HG03139 (cell line): ENCODE measurements at regions not wholly inside any gene's neighbourhood (a gene's known extent, or its start where the extent isn't known, plus 50 kb on each side); places are given as distances from the start of the nearest gene placed in this dataset.
"Not testable (repeated sequence)": the region's sequence is repeated elsewhere in the genome, so short reads cannot be mapped to it uniquely, and the experiment has no call there.

ENCODE experiments used
- ATAC-seq: cut with Tn5 transposase; IDR thresholded peaks from one replicate; pipeline ENCODE4 v1.9.1; 2021; ENCODE audit not compliant: unreplicated experiment

DNA sequence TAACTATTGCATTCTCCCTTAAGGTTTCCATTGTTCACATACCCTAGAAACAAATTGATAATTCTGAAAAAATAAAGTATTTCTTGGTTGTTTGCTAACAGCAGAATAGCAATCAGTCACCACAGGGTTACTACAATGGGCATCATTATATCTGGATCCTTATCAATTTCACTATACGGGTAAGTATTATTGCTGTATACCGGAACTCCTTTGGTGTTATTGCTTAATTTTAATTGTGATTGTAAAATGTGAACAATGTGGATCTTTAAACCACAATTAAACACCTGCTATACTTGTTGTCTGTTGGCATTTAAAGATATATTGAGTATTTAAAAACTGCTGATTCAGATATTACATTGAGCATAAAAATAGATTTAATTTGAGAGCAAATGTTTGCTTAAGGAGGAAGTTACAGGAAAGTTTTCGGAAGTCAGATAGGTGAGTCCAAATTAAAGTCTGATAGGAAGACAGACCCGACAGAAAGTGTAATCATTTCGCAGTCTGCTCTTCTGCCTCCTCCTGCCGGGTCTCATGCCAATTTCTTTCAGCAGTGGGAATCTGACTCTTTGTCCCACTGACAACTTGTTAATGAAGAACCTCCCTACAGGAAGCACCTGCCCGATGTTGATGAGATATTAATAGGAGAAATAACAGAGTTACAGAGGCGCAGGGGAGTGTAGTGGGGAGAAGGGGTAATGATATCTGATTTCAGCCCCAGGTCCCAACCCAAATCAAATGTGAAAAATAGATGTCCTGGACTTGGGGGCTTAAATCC lies 169.7 kb upstream of the TBC1D5 start:
- ATAC-seq: no peak

DNA sequence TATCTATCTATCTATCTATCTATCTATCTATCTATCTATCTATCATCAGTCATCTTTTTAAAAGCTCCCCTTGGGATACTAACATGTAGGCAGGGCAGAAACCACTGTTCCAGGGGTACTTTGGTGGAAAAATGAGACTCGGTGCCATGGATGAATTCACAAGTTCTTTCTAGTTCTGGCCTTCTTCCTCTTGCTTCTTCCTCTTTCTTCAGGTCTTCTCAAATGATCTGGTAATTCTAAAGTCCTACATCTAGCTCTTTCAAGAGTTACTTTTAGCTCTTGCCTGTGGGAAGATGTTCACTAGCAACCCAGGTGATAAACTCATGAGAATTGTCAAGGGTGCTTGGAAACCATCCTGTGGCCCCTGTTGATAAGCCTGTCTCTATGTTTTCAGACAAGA lies 168.5 kb upstream of the TBC1D5 start:
- ATAC-seq: no peak

GRCh38 chr3:17909714-17910113 lies 167.3 kb upstream of the TBC1D5 start:
- no peak for ATAC-seq

DNA sequence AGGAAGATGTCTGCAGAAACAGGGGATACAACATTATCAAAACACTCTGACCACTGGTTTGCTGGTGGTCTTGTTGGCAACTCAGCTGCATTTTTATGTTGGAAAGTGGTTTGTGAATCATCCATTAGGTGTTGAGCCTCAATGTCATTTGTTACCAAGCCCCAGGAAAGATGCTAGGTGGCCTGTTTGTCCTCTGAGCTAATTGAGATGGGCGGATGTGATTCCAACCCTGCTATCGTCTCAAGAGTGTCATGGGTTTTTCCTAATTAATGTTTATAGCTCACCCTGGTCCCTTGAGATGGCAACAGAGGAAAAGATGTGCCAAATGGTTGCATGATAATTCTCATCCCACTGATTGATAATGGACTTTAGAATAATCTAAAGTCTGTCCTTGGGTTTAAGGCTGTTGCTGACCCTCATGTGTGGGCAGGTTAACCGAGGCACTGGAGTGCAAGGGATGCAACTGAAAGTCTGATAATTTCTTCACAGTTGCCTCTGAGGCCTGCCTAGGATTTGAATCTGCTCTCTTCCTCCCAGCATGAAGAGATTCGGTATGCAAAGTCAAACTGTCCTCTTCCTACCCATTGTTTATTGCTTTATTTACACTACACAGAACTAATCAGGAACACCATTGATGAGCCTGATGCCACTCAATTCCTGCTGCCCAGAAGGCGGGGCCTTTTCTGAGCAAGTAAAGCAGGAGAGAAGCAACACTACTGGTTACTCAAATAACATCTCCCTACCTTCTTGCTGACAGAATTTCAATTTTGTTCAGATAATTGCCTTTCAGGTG lies 166.2 kb upstream of the TBC1D5 start:
- no peak for ATAC-seq

GRCh38 chr3:17905996-17906395 lies 163.6 kb upstream of the TBC1D5 start:
- no peak for ATAC-seq

- ATAC-seq: peak; percentile 84
These were observed 159.5 kb upstream of the TBC1D5 start for GRCh38 chr3:17901893-17902292.

GRCh38 chr3:17894434-17895060 lies 152.1 kb upstream of the TBC1D5 start:
- peak; percentile 80 for ATAC-seq

DNA sequence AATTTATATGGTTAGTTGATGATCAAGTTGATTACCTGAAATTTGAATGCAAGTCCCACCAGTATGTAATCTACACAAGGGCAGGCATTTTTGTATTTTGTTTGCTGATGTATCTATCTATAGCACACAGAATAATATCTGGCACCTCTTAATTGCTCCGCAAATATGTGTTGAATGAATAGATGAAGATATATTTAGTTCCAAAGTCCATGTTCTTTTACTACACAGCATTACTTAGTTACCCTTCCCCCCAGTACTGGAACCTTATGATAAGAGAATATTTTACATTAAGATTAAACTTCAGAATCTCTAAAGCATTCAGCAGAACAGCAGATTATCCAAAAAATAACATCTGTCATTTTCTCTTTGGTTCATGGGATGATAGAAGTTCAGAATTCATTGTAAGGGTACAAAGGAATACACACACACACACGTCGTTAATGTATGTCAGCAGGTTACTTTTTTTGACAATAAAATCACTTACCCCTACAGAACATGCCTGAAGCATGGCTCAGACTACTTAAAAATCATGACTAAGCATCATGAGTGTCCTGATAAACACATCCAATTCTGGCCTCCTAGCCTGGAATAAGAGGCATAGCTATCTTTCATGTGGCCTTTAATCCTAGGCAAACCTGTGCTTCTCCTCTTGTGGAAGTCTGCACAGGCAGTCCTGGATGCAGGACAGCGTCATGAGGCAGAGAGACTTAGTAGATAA lies 148.9 kb upstream of the TBC1D5 start:
- ATAC-seq: no peak

- ATAC-seq: no peak
These were observed 143.6 kb upstream of the TBC1D5 start for GRCh38 chr3:17885986-17886385.

DNA sequence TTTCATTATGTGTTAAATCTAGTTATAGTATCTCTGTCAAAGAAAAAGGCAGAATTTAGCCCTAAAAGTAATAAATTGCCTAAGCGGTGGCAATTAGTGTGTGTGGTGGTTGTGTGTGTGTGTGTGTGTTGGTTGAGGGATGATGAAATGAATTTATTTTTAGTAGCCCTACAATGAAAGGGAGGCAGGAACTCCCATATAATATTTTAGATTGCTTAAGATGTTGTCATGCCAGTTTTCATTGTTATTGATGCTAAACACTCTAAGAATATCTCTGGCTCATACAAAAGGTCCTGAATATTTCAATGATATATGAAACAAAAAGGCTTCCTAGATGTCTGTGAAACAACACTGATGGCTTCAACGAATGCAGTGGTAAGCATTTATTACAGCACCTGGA lies 140.6 kb upstream of the TBC1D5 start:
- ATAC-seq: no peak

- ATAC-seq: no peak
These were observed 134.9 kb upstream of the TBC1D5 start for GRCh38 chr3:17877299-17877698.

DNA sequence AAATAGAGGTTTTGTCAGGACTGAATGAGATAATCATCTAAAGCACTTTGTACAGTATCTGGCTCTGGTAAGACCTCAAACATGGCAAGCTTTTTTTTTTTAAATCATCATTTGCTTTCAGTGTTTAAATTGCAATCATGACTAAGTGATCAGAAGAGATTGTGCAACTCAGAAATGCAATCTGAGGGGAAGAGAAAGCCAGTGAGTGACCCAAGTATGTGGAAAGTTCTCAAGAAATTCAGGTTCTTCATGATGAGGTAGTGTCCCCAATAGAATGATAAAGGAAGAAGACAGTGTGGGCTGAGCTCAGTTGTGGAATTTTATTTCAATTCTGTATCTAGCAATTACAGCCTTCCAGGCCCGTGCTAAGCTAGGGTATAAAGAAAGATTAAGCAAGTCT lies 132.2 kb upstream of the TBC1D5 start:
- ATAC-seq: no peak

DNA sequence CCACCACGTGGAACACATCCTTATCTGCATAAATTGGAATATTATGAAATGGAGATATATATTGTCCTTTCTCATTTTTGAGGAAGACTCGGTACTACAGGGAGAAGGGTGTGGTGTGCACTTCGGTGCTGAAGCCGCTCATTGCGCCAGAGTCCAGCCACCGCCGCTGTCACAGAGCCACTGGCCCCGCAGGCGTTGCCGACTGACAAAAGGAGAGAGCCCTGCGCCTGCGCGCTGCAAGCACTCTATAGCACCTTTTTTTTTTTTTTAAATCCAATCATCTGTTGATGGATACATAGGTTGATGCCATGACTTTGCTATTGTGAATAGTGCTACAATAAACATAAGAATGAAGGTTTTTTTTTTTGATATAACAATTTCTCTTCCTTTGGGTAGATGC lies 130.0 kb upstream of the TBC1D5 start:
- ATAC-seq: no peak

DNA sequence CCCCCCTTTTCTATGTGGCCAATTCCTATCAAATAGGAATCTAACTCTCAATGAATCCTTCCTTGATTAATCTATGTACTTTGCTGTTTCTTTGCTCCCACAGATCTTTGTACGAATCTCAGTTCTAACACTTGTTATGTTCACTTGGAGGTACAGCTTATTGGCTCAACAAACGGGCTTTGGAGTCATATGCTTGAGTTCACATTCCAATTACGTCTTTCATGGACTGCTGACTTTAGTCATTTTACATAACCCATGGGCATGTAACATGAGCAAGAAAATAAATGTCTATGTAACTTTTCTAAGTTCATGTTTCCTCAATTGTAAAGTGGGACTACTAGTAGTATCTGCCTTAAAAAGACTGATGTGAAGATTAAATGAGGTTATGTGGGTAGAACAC lies 123.2 kb upstream of the TBC1D5 start:
- no peak for ATAC-seq

DNA sequence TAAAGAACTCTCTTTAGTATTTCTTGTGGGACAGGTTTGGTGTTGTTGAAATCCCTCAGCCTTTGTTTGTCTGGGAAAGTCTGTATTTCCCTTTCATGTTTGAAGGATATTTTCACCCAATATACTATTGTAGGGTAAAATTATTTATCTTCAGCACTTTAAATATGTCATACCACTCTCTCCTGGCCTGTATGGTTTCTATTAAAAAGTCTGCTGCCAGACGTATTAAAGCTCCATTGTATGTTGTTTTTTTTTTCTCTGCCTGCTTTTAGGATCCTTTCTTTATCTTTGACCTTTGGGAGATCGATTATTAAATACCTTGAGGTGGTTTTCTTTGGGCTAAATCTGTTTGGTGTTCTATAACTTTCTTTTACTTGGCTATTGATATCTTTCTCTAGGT lies 119.0 kb upstream of the TBC1D5 start:
- no peak for ATAC-seq

DNA sequence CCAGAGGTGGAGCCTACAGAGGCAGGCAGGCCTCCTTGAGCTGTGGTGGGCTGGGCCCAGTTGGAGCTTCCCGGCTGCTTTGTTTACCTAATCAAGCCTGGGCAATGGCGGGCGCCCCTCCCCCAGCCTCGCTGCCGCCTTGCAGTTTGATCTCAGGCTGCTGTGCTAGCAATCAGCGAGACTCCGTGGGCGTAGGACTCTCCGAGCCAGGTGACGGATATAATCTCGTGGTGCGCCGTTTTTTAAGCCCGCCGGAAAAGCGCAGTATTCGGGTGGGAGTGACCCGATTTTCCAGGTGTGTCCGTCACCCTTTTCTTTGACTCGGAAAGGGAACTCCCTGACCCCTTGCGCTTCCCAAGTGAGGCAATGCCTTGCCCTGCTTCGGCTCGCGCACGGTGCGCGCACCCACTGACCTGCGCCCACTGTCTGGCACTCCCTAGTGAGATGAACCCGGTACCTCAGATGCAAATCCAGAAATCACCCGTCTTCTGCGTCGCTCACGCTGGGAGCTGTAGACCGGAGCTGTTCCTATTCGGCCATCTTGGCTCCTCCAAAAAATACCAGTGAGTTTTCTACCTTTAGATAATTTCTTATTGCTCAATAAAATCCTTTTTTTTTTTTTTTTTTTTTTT lies 118.5 kb upstream of the TBC1D5 start:
- ATAC-seq: not testable (repeated sequence)

- ATAC-seq: peak; percentile 89
These were observed 109.8 kb upstream of the TBC1D5 start for GRCh38 chr3:17852217-17852616.

GRCh38 chr3:17850448-17850847 lies 108.0 kb upstream of the TBC1D5 start:
- ATAC-seq: no peak

DNA sequence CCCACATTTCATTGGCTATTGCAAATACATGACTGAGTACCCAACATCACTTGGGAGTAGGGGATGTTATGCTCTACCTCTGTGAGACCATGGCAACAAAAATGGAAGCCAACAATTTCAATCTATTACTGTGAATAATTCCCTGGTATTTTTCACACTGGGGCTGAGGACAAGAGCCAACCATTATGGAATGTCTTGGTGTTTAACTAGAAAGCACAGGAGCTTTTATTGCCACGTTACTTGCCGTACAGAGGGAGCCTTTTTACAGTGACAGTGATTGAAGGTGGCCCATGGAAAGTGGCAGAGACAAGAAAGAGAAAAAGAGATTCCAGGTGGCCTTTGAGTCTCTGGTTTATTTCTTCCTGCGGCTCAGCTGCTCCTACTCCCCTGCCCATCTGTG lies 105.7 kb upstream of the TBC1D5 start:
- no peak for ATAC-seq

DNA sequence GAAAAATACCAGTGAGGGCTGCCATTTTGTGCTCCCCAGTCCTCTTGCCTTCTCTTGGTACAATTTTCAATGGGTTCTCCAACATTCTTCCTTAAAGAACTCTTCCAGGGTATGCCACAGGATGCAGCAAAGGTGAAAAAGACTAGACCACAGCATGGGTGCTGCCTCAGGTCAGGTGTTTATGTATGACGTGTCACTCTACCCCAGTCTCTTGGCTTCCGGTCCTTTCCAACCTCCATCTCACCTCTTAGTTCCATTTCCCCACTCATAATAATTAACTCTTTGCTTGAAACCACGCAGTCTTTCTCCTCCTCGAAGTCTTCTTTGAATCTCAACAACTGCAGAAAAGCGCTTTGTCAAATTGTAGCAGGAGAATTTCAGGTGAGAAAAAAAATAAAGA lies 104.7 kb upstream of the TBC1D5 start:
- no peak for ATAC-seq

- ATAC-seq: no peak
These were observed 104.0 kb upstream of the TBC1D5 start for GRCh38 chr3:17846466-17846865.
